SK-N-SH (cell line): ENCODE measurements at regions not wholly inside any gene's neighbourhood (a gene's known extent, or its start where the extent isn't known, plus 50 kb on each side); places are given as distances from the start of the nearest gene placed in this dataset.

ENCODE experiments used
- CTCF ChIA-PET: fragments of 300-600, 350-600 bp; formaldehyde crosslinking; extraction: SDS; loops from one replicate; lab custom pipeline; 2021; lab: Yijun Ruan, JAX
- POLR2A ChIA-PET: fragments of 350-600 bp; sonication (Branson Sonifier 250); formaldehyde crosslinking; extraction: SDS; loops from one replicate; lab custom pipeline; 2020; ENCODE audit warnings: antibody characterized with exemption, inconsistent platforms; lab: Yijun Ruan, JAX
- DNase-seq: peaks from one replicate; pipeline ENCODE4 v3.0.0; 2012
- H2AFZ ChIP-seq: fragments of 200-600 bp; sonication (generic); 2 replicates; pipeline ENCODE4 v1.8.1; 2016; ENCODE audit warnings: antibody characterized with exemption, mild to moderate bottlenecking, low read depth
- H3F3A ChIP-seq: fragments of 200-600 bp; sonication (generic); replicated peaks from 2 replicates; pipeline ENCODE3; 2016; ENCODE audit warnings: antibody characterized with exemption, mild to moderate bottlenecking; ENCODE audit not compliant: insufficient read depth
- H3K27ac ChIP-seq, 2 experiments: fragments of 200-500 bp in 1 of 2; fragments of 200-600 bp in 1 of 2; sonication (Bioruptor generic) in 1 of 2; sonication (generic), shearing (Covaris generic) in 1 of 2; 2 replicates each; pipeline versions ENCODE4 v1.5.1 to v1.6.1; 2014 to 2016; ENCODE audit warnings: low read depth in 2 of 2, inconsistent platforms in 1 of 2, low read length in 1 of 2, mild to moderate bottlenecking in 1 of 2, mixed read lengths in 1 of 2
- H3K27me3 ChIP-seq: fragments of 200-600 bp; sonication (generic), shearing (Covaris generic); 2 replicates; pipeline ENCODE4 v1.6.1; 2016; ENCODE audit warnings: mixed run types; ENCODE audit not compliant: insufficient read depth
- H3K36me3 ChIP-seq, 2 experiments: fragments of 200-500 bp in 1 of 2; fragments of 200-600 bp in 1 of 2; sonication (Bioruptor generic) in 1 of 2; sonication (generic) in 1 of 2; replicated peaks in 1 of 2; 2 replicates each; pipeline versions ENCODE3 to v1.5.1; 2014 to 2016; ENCODE audit warnings: low read length in 1 of 2, mild to moderate bottlenecking in 1 of 2; ENCODE audit not compliant: insufficient read depth in 2 of 2, control insufficient read depth in 1 of 2
- H3K4me1 ChIP-seq, 2 experiments: fragments of 200-500 bp in 1 of 2; fragments of 200-600 bp in 1 of 2; sonication (Bioruptor generic) in 1 of 2; sonication (generic), shearing (Covaris generic) in 1 of 2; 2 replicates each; pipeline versions ENCODE4 v1.5.1 to v1.6.1; 2014 to 2016; ENCODE audit warnings: low read depth in 1 of 2, low read length in 1 of 2, mixed run types in 1 of 2; ENCODE audit not compliant: insufficient read depth in 2 of 2, control insufficient read depth in 1 of 2
- H3K4me2 ChIP-seq: fragments of 200-600 bp; sonication (generic), shearing (Covaris generic); 2 replicates; pipeline ENCODE4 v1.6.1; 2017; ENCODE audit warnings: mixed run types
- H3K4me3 ChIP-seq, 2 experiments: fragments of 200-500 bp in 1 of 2; fragments of 200-600 bp in 1 of 2; sonication (Bioruptor generic) in 1 of 2; sonication (generic), shearing (Covaris generic) in 1 of 2; 2 replicates each; pipeline versions ENCODE4 v1.5.1 to v1.8.1; 2014 to 2016; ENCODE audit warnings: low read depth in 2 of 2, inconsistent platforms in 1 of 2, low read length in 1 of 2, mild to moderate bottlenecking in 1 of 2, mixed read lengths in 1 of 2, moderate library complexity in 1 of 2
- H3K79me2 ChIP-seq: fragments of 200-600 bp; sonication (generic); 2 replicates; pipeline ENCODE4 v1.8.1; 2017; ENCODE audit warnings: mild to moderate bottlenecking; ENCODE audit not compliant: insufficient read depth
- H3K9ac ChIP-seq: fragments of 200-600 bp; sonication (generic); 2 replicates; pipeline ENCODE4 v1.6.1; 2017; ENCODE audit warnings: mixed run types
- H3K9me2 ChIP-seq: fragments of 200-600 bp; sonication (generic); 2 replicates; pipeline ENCODE4 v1.6.1; 2017; ENCODE audit warnings: mixed run types
- H3K9me3 ChIP-seq: fragments of 200-600 bp; sonication (generic); 2 replicates; pipeline ENCODE4 v1.6.1; 2017; ENCODE audit warnings: mixed run types, mild to moderate bottlenecking, moderate library complexity
- H4K20me1 ChIP-seq: fragments of 200-600 bp; sonication (generic); 2 replicates; pipeline ENCODE4 v1.6.1; 2017; ENCODE audit warnings: mild to moderate bottlenecking, mixed run types; ENCODE audit not compliant: insufficient read depth
- CHD2 ChIP-seq: fragments of 150-350 bp; IDR thresholded peaks from 2 replicates; pipeline ENCODE4 v1.6.1; 2018; ENCODE audit warnings: low read length; ENCODE audit not compliant: partially characterized antibody
- CTCF ChIP-seq: fragments of 200-600 bp; sonication (generic); IDR thresholded peaks from 2 replicates; pipeline ENCODE4 v1.6.1; 2017; ENCODE audit warnings: antibody characterized with exemption, mild to moderate bottlenecking, moderate library complexity
- ELF1 ChIP-seq: IDR thresholded peaks from 2 replicates; pipeline ENCODE4 v1.4.0; 2012
- FOSL2 ChIP-seq: IDR thresholded peaks from 2 replicates; pipeline ENCODE4 v1.4.0; 2012; ENCODE audit warnings: low read depth, mild to moderate bottlenecking, moderate library complexity, borderline replicate concordance
- FOXJ3 ChIP-seq: sonication (generic); formaldehyde crosslinking; IDR thresholded peaks from 2 replicates; pipeline ENCODE4 v1.5.1; 2020; ENCODE audit warnings: mild to moderate bottlenecking, missing genetic modification reagents
- FOXM1 ChIP-seq: IDR thresholded peaks from 2 replicates; pipeline ENCODE4 v1.4.0; 2012; ENCODE audit warnings: low read depth, mild to moderate bottlenecking
- GATA2 ChIP-seq: sonication (generic); formaldehyde crosslinking; IDR thresholded peaks from 2 replicates; pipeline ENCODE4 v1.5.0; 2020; ENCODE audit warnings: mild to moderate bottlenecking, missing genetic modification reagents
- JUND ChIP-seq: IDR thresholded peaks from 2 replicates; pipeline ENCODE4 v1.4.0; 2012
- NFIC ChIP-seq: IDR thresholded peaks from 2 replicates; pipeline ENCODE4 v1.4.0; 2012; ENCODE audit warnings: borderline replicate concordance
- NRF1 ChIP-seq: IDR thresholded peaks from 2 replicates; pipeline ENCODE4 v1.6.1; 2012; ENCODE audit warnings: low read depth, mild to moderate bottlenecking, low read length
- PBX3 ChIP-seq: IDR thresholded peaks from 2 replicates; pipeline ENCODE4; 2012
- RCOR1 ChIP-seq: fragments of 150-350 bp; IDR thresholded peaks from 2 replicates; pipeline ENCODE4 v1.6.1; 2017; ENCODE audit warnings: antibody characterized with exemption, low read length
- RFX5 ChIP-seq: IDR thresholded peaks from 2 replicates; pipeline ENCODE4 v1.6.1; 2012; ENCODE audit warnings: mild to moderate bottlenecking, improper control_type of control experiment, low read length
- SMC3 ChIP-seq: IDR thresholded peaks from 2 replicates; pipeline ENCODE4 v1.6.1; 2012; ENCODE audit warnings: low read depth, low read length, improper control_type of control experiment
- ZBTB33 ChIP-seq: IDR thresholded peaks from 2 replicates; pipeline ENCODE4 v1.4.0; 2012; ENCODE audit warnings: low read depth, borderline replicate concordance
- WGBS: methylation state at CpG from one replicate; pipeline ENCODE4 v1.1.6; 2017; ENCODE audit warnings: low lambda C conversion rate; 5-methylcytosine and 5-hydroxymethylcytosine counted together
- TF ChIP-seq, protein P1 (sequence below): IDR thresholded peaks from 2 replicates; pipeline ENCODE4 v1.4.0; 2012; ENCODE audit warnings: low read depth
- TF ChIP-seq, protein P2 (sequence below): fragments of 150-350 bp; IDR thresholded peaks from 2 replicates; pipeline ENCODE4 v1.6.1; 2017; ENCODE audit warnings: antibody characterized with exemption, low read length, low read depth, borderline replicate concordance

- no peak overlapping the region for H2AFZ ChIP-seq
- 23% methylated on average over 2 of the region's 2 CpGs for WGBS
- POLR2A ChIA-PET: no interaction called here
- H3K9ac ChIP-seq: no peak overlapping the region
- H3K27ac ChIP-seq: no peak overlapping the region
- no peaks in the 10 kb centered on the region for H3F3A ChIP-seq
- no peak overlapping the region for H3K4me2 ChIP-seq
- no peak overlapping the region for H3K4me3 ChIP-seq
- no peak for DNase-seq
- H4K20me1 ChIP-seq: no peaks in the 10 kb centered on the region
- H3K9me3 ChIP-seq: no peaks in the 10 kb centered on the region
- no peaks in the 10 kb centered on the region for H3K36me3 ChIP-seq
- H3K27me3 ChIP-seq: no peaks in the 10 kb centered on the region
- CTCF ChIA-PET: interaction anchor here (0.8 to 2.1 kb wide), 2 partner anchors 9 to 356 kb away, joined by 3 to 7 read pairs; partner anchors contain the start of gene PDE5A
- TF ChIP-seq FOXM1 (no peak), RFX5 (no peak), SMC3 (no peak), JUND (no peak), NFIC (no peak), CHD2 (no peak), GATA2 (CRISPR knock-in tag) (no peak), RCOR1 (no peak), FOSL2 (no peak), FOXJ3 (CRISPR knock-in tag) (no peak)
- TF ChIP-seq, protein P1, sequence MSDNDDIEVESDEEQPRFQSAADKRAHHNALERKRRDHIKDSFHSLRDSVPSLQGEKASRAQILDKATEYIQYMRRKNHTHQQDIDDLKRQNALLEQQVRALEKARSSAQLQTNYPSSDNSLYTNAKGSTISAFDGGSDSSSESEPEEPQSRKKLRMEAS: no peak
- peaks cover 0 to 3% of the 10 kb centered on the region in 2 experiments; a peak in 1 of 4 replicates for H3K4me1 ChIP-seq
- no peaks in the 10 kb centered on the region for H3K9me2 ChIP-seq
- no peaks in the 10 kb centered on the region for H3K79me2 ChIP-seq
These were observed 81.7 kb downstream of the MAD2L1 start for GRCh38 chr4:119984996-119985395.

DNA sequence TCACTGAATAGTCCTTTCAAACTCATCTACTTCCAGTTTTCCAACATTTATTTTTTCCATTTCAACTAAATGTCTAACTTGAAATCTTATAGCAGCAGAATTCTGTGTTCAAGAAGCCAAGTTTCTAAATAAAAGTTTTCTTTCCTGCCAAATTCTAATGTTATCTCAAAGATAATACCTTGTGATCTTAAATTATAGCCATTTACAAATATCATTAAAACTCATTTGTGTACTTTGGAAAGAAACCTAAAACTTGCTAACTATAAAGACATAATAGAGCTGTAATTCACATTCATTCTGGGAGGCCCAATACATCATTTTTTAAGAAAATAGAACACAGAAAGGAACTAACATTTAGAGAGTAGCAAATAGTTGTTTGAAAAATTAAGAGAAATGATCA is 83.9 kb downstream of the MAD2L1 start:
- no peak overlapping the region for H3K4me3 ChIP-seq
- no peak overlapping the region for H3K4me2 ChIP-seq
- no peak overlapping the region for H3K27ac ChIP-seq
- H3F3A ChIP-seq: no peaks in the 10 kb centered on the region
- POLR2A ChIA-PET: no interaction called here
- DNase-seq: no peak
- no peaks in the 10 kb centered on the region for H3K79me2 ChIP-seq
- no peak overlapping the region for H3K9ac ChIP-seq
- CTCF ChIA-PET: interaction anchor here (2.1 kb wide), 1 partner anchor 354 kb away, joined by 7 read pairs; the partner anchor contains the start of gene PDE5A
- H3K9me3 ChIP-seq: no peaks in the 10 kb centered on the region
- no peaks in the 10 kb centered on the region for H3K36me3 ChIP-seq
- H3K9me2 ChIP-seq: no peaks in the 10 kb centered on the region
- no peaks in the 10 kb centered on the region for H4K20me1 ChIP-seq
- no peaks in the 10 kb centered on the region for H3K27me3 ChIP-seq
- no peak for TF ChIP-seq GATA2 (CRISPR knock-in tag)
- no peak for TF ChIP-seq PBX3
- TF ChIP-seq CTCF: no peak
- TF ChIP-seq ELF1: no peak
- no peak for TF ChIP-seq NRF1
- no peak for TF ChIP-seq RFX5
- no peak for TF ChIP-seq ZBTB33
- no peak for TF ChIP-seq SMC3
- TF ChIP-seq, protein P2, sequence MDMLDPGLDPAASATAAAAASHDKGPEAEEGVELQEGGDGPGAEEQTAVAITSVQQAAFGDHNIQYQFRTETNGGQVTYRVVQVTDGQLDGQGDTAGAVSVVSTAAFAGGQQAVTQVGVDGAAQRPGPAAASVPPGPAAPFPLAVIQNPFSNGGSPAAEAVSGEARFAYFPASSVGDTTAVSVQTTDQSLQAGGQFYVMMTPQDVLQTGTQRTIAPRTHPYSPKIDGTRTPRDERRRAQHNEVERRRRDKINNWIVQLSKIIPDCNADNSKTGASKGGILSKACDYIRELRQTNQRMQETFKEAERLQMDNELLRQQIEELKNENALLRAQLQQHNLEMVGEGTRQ: no peak
- peaks cover 0 to 3% of the 10 kb centered on the region in 2 experiments; a peak in 1 of 4 replicates for H3K4me1 ChIP-seq
- H2AFZ ChIP-seq: no peak overlapping the region
